ENCODE measurements at regions not wholly inside any gene's neighbourhood (a gene's known extent, or its start where the extent isn't known, plus 50 kb on each side); places are given as distances from the start of the nearest gene placed in this dataset.

- TF ChIP-seq CTCF (conservative IDR thresholded peaks at IDR 0.05 in 1 of 2, IDR thresholded peaks at IDR 0.05 in 1 of 2; ENCODE audit: extremely low read depth in 1 of 2, insufficient read depth in 1 of 2, low read depth in 1 of 2, low read length in 2 of 2) (no peak), EZH2 (IDR thresholded peaks at IDR 0.05; ENCODE audit: borderline replicate concordance, low read length) (no peak)
These were observed 321.1 kb upstream of the PCDH18 start for GRCh38 chr4:137853424-137853823.
